Neural progenitor cell (in vitro differentiated cells): ENCODE measurements at regions not wholly inside any gene's neighbourhood (a gene's known extent, or its start where the extent isn't known, plus 50 kb on each side); places are given as distances from the start of the nearest gene placed in this dataset.

ENCODE experiments used
- DNase-seq: peaks from one replicate; pipeline ENCODE4 v3.0.0-alpha.2; 2016; ENCODE audit warnings: low spot score
- H2AFZ ChIP-seq: fragments of 200-600 bp; sonication (generic); replicated peaks from 2 replicates; pipeline ENCODE4 v1.6.1; 2016; ENCODE audit warnings: antibody characterized with exemption
- H3F3A ChIP-seq: fragments of 200-600 bp; sonication (generic); 2 replicates; pipeline ENCODE4 v1.6.1; 2016; ENCODE audit warnings: antibody characterized with exemption, low read depth
- H3K27ac ChIP-seq: fragments of 200-600 bp; sonication (generic); 2 replicates; pipeline ENCODE4 v1.5.1; 2016; ENCODE audit warnings: mild to moderate bottlenecking
- H3K27me3 ChIP-seq: fragments of 200-600 bp; sonication (generic); 2 replicates; pipeline ENCODE4 v1.6.1; 2016; ENCODE audit warnings: mild to moderate bottlenecking, moderate library complexity
- H3K36me3 ChIP-seq: fragments of 200-600 bp; sonication (generic); 2 replicates; pipeline ENCODE4 v1.5.1; 2016
- H3K4me1 ChIP-seq: fragments of 200-600 bp; sonication (generic); 2 replicates; pipeline ENCODE4 v1.6.1; 2016; ENCODE audit warnings: mixed run types
- H3K4me2 ChIP-seq: fragments of 200-600 bp; sonication (generic); 2 replicates; pipeline ENCODE4 v1.6.1; 2016
- H3K4me3 ChIP-seq: fragments of 200-600 bp; sonication (generic); 2 replicates; pipeline ENCODE4 v1.5.1; 2016
- H3K79me2 ChIP-seq: fragments of 200-600 bp; sonication (generic); 2 replicates; pipeline ENCODE4 v1.6.1; 2016; ENCODE audit warnings: low read depth
- H3K9ac ChIP-seq: fragments of 200-600 bp; sonication (generic); 2 replicates; pipeline ENCODE4 v1.6.1; 2016
- H3K9me3 ChIP-seq: fragments of 200-600 bp; sonication (generic); 2 replicates; pipeline ENCODE4 v1.5.1; 2016; ENCODE audit warnings: low read depth
- H4K20me1 ChIP-seq: fragments of 200-600 bp; sonication (generic); 2 replicates; pipeline ENCODE4 v1.6.1; 2016; ENCODE audit warnings: low read depth
- H3K27ac Mint-ChIP-seq: 3 replicates; pipeline ENCODE4 v1.8.0; 2021; ENCODE audit warnings: mixed read lengths
- H3K27me3 Mint-ChIP-seq: 2 replicates; pipeline ENCODE4 v1.8.0; 2022; ENCODE audit warnings: low read depth, mild to moderate bottlenecking, inconsistent platforms, moderate library complexity, mixed read lengths; ENCODE audit not compliant: insufficient read depth
- H3K36me3 Mint-ChIP-seq: 3 replicates; pipeline ENCODE4 v1.8.0; 2021; ENCODE audit warnings: mixed read lengths
- H3K4me1 Mint-ChIP-seq: 3 replicates; pipeline ENCODE4 v1.8.0; 2021; ENCODE audit warnings: mixed read lengths
- H3K4me3 Mint-ChIP-seq: 3 replicates; pipeline ENCODE4 v1.8.0; 2021; ENCODE audit warnings: mild to moderate bottlenecking, moderate library complexity, mixed read lengths
- H3K9me3 Mint-ChIP-seq: 3 replicates; pipeline ENCODE4 v1.8.0; 2020; ENCODE audit warnings: mixed read lengths
- EZH2 ChIP-seq: fragments of 200-600 bp; sonication (generic); IDR thresholded peaks from 2 replicates; pipeline ENCODE4 v1.6.1; 2017; ENCODE audit warnings: antibody characterized with exemption, mild to moderate bottlenecking, moderate library complexity
- EZH2phosphoT487 ChIP-seq: fragments of 200-600 bp; sonication (generic); IDR thresholded peaks from 2 replicates; pipeline ENCODE4 v1.6.1; 2017; ENCODE audit warnings: antibody characterized with exemption
- TF ChIP-seq, protein P1 (sequence below): fragments of 200-600 bp; sonication (generic); IDR thresholded peaks from 2 replicates; pipeline ENCODE4 v1.5.1; 2017; ENCODE audit warnings: antibody characterized with exemption, mild to moderate bottlenecking

DNA sequence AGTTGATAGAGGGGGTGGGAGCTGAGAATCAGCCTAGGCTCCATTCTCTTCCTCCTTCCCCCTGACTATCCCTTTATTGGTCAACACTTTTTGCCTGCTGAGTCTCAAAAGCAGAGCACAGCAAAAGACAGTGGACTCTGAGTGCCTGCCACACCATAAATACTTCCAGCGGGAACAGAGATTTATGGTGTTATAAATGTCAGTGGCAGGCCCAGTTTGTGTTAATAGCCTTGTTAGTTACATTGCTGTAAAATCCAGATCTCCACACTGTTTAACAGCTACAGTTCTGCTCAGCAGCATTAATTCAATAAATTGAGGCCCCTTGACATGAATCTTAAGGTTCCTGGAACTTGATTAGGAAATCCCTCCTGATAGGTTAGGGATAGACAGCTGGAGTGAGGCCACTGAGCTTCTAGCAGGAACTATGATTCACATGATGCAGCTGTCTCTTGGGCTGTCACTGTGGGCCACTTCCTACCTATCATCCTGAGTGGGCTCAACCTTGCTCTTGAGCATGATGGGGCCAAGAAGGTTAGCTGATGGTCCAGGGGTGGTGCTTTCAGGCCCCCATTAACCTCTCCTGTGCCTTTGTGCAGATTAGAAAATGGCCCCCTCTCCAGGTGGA, 295.2 kb upstream of the SRRM4 start:
- Histone ChIP-seq H3K4me3 (no peak overlapping the region), H3K9ac (no peak overlapping the region), H3K4me1 (peaks cover 12% of the 10 kb centered on the region), H3K9me3 (no peaks in the 10 kb centered on the region), H3K4me2 (no peak overlapping the region), H3K27me3 (no peaks in the 10 kb centered on the region), H3K36me3 (no peaks in the 10 kb centered on the region), H3F3A (no peaks in the 10 kb centered on the region), H4K20me1 (no peaks in the 10 kb centered on the region), H2AFZ (no peak overlapping the region), H3K79me2 (no peaks in the 10 kb centered on the region), H3K27ac (no peak overlapping the region)
- peaks cover 2% of the 10 kb centered on the region for H3K27me3 Mint-ChIP-seq
- H3K4me3 Mint-ChIP-seq = no peak overlapping the region
- peaks cover 8% of the 10 kb centered on the region for H3K9me3 Mint-ChIP-seq
- H3K27ac Mint-ChIP-seq = no peak overlapping the region
- TF ChIP-seq, protein P1, sequence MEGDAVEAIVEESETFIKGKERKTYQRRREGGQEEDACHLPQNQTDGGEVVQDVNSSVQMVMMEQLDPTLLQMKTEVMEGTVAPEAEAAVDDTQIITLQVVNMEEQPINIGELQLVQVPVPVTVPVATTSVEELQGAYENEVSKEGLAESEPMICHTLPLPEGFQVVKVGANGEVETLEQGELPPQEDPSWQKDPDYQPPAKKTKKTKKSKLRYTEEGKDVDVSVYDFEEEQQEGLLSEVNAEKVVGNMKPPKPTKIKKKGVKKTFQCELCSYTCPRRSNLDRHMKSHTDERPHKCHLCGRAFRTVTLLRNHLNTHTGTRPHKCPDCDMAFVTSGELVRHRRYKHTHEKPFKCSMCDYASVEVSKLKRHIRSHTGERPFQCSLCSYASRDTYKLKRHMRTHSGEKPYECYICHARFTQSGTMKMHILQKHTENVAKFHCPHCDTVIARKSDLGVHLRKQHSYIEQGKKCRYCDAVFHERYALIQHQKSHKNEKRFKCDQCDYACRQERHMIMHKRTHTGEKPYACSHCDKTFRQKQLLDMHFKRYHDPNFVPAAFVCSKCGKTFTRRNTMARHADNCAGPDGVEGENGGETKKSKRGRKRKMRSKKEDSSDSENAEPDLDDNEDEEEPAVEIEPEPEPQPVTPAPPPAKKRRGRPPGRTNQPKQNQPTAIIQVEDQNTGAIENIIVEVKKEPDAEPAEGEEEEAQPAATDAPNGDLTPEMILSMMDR = no peak
- TF ChIP-seq EZH2phosphoT487 (no peak), EZH2 (no peak)
- H3K4me1 Mint-ChIP-seq = peaks cover 32% of the 10 kb centered on the region
- no peaks in the 10 kb centered on the region for H3K36me3 Mint-ChIP-seq
- no peak for DNase-seq

DNA sequence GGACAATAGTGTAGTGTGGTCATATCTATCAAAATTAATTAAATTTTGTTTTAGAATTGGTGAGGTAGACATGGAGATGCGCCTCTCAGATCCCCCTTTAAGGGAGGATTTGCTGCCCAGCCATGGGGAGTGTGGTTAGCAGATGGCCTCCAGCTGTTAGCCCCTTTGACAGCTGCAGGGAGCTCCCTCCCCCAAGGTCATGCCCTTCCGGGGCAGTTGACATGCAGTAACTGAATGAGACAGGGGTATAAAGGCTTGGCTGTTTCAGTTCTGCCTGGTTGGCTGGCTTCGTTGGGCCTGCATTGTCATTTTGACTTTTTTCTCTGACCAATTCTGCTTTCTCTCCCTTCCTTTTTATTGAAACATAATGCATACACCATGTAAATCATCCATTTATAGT, 291.5 kb upstream of the SRRM4 start:
- TF ChIP-seq EZH2 (no peak), EZH2phosphoT487 (no peak)
- TF ChIP-seq, protein P1 = no peak

DNA sequence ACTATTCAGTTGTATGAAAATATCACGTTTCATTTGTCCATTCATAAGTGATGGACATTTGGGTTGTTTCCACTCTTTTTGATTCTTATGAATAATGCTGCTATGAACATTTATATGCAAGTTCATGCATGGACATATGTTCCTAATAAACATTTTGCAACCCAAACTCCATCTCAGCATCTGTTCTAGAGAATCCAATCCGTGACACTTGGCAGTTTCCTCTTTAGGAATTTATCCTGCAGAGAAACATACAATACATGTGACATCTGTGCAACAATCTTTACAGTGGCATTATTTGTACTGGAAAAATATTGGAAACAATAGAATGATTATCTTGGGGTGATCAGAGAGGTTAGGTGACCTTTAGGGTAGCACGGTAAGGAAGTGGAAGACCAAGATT, 290.8 kb upstream of the SRRM4 start:
- TF ChIP-seq EZH2phosphoT487 = no peak
- TF ChIP-seq EZH2 = no peak
- TF ChIP-seq, protein P1 = no peak
- no peak overlapping the region for H3K4me3 ChIP-seq
- no peaks in the 10 kb centered on the region for H3K79me2 ChIP-seq
- H3K4me3 Mint-ChIP-seq = no peak overlapping the region
- no peak overlapping the region for H3K9ac ChIP-seq
- no peaks in the 10 kb centered on the region for H3K9me3 ChIP-seq
- H3K36me3 ChIP-seq = no peaks in the 10 kb centered on the region
- H4K20me1 ChIP-seq = no peaks in the 10 kb centered on the region
- no peaks in the 10 kb centered on the region for H3F3A ChIP-seq
- no peak overlapping the region for H3K27ac Mint-ChIP-seq
- H3K4me1 ChIP-seq = peaks cover 6% of the 10 kb centered on the region
- DNase-seq = no peak
- H3K27me3 Mint-ChIP-seq = no peaks in the 10 kb centered on the region
- H3K27ac ChIP-seq = no peak overlapping the region
- no peak overlapping the region for H2AFZ ChIP-seq
- H3K4me2 ChIP-seq = peak overlapping the region; percentile 0
- no peaks in the 10 kb centered on the region for H3K36me3 Mint-ChIP-seq
- H3K27me3 ChIP-seq = no peaks in the 10 kb centered on the region
- H3K4me1 Mint-ChIP-seq = peaks cover 31% of the 10 kb centered on the region
- peaks cover 2% of the 10 kb centered on the region for H3K9me3 Mint-ChIP-seq

More for the DNA sequence above, 291.5 kb upstream of the SRRM4 start:
- no peak overlapping the region for H3K9ac ChIP-seq
- no peaks in the 10 kb centered on the region for H3F3A ChIP-seq
- H3K4me3 Mint-ChIP-seq = peak overlapping the region; percentile 41
- no peaks in the 10 kb centered on the region for H3K79me2 ChIP-seq
- H3K36me3 Mint-ChIP-seq = no peaks in the 10 kb centered on the region
- no peak overlapping the region for H3K4me3 ChIP-seq
- H3K4me1 Mint-ChIP-seq = peaks cover 31% of the 10 kb centered on the region
- H3K4me2 ChIP-seq = peak overlapping the region; percentile 0
- no peaks in the 10 kb centered on the region for H4K20me1 ChIP-seq
- H2AFZ ChIP-seq = no peak overlapping the region
- no peaks in the 10 kb centered on the region for H3K9me3 ChIP-seq
- H3K4me1 ChIP-seq = peaks cover 6% of the 10 kb centered on the region
- peaks cover 5% of the 10 kb centered on the region for H3K9me3 Mint-ChIP-seq
- H3K27me3 ChIP-seq = no peaks in the 10 kb centered on the region
- H3K27ac Mint-ChIP-seq = no peak overlapping the region
- no peaks in the 10 kb centered on the region for H3K36me3 ChIP-seq
- peak; percentile 16 for DNase-seq
- no peaks in the 10 kb centered on the region for H3K27me3 Mint-ChIP-seq
- no peak overlapping the region for H3K27ac ChIP-seq
